DND-41 (cell line): ENCODE measurements at regions not wholly inside any gene's neighbourhood (a gene's known extent, or its start where the extent isn't known, plus 50 kb on each side); places are given as distances from the start of the nearest gene placed in this dataset.

Experiments used
- EZH2 ChIP-seq: IDR thresholded peaks from 3 replicates; pipeline ENCODE4 v1.6.1; 2012; ENCODE audit warnings: borderline replicate concordance, low read depth, mild to moderate bottlenecking, moderate library complexity, low read length, inconsistent platforms; ENCODE audit not compliant: severe bottlenecking
- TF ChIP-seq, protein P1 (sequence below): IDR thresholded peaks from 2 replicates; pipeline ENCODE4 v1.5.1; 2012; ENCODE audit warnings: borderline replicate concordance, low read length, moderate library complexity, mild to moderate bottlenecking; ENCODE audit not compliant: poor library complexity, severe bottlenecking; ENCODE audit errors: extremely low read depth

DNA sequence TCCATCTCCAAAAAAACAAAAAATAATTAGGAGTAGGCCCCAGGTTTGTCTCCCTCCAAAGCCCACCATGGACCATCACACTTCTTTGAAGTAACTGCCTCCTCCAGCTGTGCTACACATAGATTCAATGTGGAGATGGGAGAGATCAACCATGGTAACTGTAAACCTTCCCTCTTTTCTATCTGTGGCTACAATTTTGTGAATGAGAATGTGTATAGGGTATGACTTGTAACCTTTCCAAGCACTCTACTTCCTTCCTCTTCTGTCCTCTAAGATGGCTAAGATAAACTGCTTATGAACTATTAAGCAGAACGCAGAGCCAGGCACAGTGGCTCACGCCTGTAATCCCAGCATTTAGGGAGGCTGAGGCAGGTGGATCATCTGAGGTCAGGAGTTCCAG lies 55.5 kb upstream of the ATP11B start:
- no peak for TF ChIP-seq EZH2
- TF ChIP-seq, protein P1, sequence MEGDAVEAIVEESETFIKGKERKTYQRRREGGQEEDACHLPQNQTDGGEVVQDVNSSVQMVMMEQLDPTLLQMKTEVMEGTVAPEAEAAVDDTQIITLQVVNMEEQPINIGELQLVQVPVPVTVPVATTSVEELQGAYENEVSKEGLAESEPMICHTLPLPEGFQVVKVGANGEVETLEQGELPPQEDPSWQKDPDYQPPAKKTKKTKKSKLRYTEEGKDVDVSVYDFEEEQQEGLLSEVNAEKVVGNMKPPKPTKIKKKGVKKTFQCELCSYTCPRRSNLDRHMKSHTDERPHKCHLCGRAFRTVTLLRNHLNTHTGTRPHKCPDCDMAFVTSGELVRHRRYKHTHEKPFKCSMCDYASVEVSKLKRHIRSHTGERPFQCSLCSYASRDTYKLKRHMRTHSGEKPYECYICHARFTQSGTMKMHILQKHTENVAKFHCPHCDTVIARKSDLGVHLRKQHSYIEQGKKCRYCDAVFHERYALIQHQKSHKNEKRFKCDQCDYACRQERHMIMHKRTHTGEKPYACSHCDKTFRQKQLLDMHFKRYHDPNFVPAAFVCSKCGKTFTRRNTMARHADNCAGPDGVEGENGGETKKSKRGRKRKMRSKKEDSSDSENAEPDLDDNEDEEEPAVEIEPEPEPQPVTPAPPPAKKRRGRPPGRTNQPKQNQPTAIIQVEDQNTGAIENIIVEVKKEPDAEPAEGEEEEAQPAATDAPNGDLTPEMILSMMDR: no peak
